ENCODE measurements at regions not wholly inside any gene's neighbourhood (a gene's known extent, or its start where the extent isn't known, plus 50 kb on each side); places are given as distances from the start of the nearest gene placed in this dataset.
"Not testable (repeated sequence)": the region's sequence is repeated elsewhere in the genome, so short reads cannot be mapped to it uniquely, and the experiment has no call there.

DNA sequence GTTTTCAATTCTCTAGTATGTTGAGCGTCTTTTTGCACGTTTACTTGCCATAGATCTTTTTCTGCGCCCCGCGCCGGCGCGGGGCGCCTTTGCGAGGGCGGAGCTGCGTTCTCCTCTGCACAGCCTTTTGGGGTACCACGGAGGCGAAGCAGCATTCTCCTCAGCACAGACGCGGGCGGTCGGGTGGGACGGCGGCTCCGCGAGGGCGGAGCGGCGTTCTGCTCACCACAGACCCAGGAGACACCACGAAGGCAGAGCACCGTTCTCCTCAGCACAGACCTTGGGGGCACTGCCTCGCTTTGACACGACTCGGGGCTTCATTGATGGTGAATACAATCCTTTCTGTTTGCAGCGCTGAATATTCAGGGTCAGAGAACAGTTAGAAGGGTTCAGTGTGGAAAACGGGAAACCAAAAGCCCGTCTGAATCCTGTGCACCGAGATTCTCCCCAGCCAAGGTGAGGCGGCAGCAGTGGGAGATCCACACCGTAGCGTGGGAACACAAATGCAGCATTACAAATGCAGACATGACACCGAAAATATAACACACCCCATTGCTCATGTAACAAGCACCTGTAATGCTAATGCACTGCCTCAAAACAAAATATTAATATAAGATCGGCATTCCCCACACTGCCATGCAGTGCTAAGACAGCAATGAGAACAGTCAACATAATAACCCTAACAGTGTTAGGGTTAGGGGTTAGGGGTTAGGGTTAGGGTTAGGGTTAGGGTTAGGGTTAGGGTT, 190.7 kb upstream of the VIPR2 start:
- DNase-seq, result not testable (repeated sequence)

DNA sequence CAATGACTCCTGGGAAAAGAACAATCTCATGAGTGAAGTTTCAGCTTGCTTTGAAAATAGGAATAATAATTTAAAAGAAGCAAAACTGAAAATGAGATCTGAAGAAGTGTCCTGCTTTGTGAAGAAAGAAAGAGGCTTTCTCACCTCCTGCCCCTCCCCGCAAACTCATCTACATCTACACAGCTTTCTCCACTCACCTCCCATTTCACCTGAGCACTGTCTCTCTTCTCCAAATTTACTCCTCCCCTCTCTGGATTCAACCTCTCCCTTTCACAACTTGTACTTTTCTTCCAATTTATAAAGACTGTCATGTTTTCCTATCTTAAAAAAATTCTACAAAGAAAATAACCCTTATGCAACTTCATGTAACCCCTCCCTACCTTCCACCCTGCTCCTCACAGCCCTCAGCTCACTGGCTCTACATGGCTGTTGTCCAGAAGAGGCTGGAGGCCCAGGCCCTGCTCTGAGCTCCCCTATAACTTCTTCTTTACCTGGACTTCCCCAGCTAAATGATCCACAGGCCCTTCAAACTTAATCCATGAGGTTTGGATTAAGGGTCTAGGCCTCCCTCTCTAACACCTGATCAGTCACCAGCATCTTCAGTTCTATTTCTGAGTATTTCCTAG, 188.3 kb upstream of the VIPR2 start:
- not testable (repeated sequence) for DNase-seq

DNA sequence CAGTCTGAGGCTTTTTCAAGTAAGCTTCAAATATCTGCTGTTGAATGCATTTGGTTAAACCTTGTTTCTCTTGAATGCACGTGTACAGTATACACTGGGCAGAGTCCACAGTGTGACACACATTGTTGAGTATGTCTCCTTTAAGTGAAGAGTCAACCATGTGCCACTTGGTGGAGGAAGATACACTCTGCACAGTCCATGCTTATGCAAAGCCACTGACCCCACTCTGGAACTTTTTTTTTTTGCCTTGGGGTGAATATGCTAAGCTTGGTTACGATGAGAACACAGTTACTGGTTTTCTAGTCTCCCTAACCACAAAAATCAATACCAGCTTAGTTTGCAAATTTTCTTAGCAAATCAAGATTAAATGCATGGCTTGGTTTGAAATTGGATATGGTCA, 186.8 kb upstream of the VIPR2 start:
- no peak for DNase-seq

DNA sequence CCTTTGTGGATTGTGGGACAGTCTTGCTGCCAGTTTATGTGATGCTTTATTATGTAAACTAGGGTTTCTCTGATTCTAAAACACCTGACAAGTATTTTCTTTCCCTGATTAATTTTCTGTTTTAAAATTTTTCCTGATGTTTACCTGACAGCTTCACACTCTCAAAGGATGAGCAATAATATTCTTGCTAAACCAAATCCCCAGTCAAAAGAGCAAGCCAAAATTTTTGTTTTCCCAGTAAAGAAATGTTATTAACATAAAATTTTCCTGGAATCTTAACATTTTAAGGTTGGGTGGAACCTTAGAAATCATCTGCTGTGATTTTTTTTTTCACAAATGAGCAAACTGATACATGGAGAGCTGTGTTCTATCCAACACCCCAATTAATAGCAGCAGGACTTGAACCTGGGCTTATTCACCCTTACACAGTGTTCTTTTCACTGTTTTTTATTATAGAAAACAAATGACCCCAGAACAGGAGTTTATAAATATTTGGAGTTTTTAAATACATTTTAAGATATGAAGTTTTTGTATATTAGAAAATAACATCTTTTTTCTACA, 185.2 kb upstream of the VIPR2 start:
- no peak for DNase-seq

DNA sequence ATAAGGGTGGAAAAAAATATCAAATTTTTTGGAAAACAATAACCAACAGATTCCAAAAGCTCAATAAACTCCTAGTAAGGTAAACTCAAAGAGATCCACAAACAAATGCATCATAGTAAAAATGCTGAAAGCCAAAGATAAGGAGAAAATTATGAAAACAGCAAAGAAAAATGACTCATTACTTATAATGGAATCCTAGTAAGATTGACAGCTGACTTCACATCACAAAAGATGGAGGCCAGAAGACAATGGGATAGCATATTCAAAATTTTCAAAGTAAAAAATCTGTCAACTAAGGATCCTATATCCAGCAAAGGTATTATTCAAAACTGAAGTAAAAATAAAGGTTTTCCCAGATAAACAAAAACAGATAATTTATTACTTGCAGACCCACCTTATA, 183.4 kb upstream of the VIPR2 start:
- no peak for DNase-seq

DNA sequence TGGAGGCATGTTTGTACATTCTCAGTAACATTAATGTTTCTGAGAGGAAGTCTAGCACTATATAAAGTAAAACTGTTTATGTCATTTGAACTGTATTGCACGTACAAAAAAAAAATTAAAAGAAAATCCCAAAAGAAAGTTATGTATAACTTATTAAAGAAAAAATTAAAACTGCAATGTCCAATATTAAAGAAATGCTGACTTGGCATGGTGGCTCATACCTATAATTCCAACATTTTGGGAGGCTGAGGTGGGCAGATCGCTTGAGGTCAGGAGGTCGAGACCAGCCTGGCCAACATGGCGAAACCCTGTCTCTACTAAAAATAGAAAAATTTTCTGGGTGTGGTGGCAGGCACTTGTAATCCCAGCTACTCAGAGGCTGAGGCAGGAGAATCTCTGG, 178.7 kb upstream of the VIPR2 start:
- DNase-seq, result no peak

DNA sequence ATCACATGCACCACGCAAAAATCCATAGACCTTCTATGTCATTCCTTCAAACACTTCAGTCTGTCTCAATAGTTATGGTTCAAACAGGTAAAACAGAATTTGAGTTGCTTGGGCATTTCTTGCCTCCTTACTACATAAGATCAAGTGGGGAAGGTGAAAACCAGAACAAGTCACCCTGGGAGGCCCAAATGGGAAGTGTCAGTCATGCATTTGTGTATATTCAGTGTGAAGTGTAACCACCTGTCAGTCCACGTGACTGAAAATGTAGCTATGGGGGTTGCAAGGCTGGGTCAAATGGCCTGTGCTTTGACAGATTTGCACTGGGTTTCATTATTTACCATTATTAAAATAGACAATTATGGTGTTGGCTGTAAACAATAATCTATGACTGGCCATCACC, 176.6 kb upstream of the VIPR2 start:
- no peak for DNase-seq

DNA sequence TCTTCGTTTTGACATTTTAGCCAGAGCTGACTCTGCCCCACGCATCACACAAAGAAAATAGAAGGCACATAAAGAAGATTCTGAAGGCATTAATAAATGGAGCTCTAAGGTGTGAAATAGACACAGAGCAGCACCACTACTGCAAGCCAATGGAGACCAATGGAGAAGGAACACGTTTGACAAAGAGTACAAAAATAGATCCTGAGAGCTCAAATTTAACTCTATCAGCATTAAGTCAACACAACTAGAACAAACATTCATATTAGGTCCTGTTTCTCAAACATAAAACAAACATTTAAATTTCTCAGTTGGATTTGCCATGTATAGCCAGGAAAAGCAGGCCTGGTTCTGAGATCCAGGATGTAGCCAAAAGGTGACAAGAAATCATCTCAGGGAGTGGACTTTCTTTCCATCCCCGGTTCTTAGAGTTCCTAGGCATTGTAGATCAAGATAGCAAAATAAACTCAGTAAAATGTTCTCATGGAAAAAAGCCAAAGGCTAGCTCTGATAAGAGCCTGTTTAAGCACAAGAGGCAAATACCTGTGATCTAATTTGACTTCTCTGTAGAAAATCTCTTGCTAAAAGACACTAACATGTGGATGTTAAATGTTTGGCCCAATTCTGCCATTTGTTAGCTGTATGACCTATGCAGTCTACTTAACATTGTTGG, 174.2 kb upstream of the VIPR2 start:
- no peak for DNase-seq

DNA sequence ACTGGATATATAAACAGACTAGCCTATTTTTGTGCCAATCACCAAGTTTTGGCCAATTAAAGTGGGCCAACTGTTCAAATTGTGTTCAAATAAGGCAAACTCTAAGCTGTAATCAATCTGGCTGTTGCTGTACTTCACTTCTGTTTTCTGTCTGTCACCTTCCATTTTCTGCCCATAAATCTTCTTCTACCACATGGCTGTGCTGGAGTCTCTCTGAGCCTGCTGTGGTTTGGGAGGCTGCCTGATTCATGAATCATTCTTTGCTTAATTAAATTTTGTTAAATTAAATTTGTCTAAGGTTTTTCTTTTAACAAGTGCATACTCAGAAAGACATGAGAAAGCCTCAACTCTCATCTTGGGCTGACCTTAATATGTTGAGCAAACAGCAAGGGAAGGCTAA, 172.6 kb upstream of the VIPR2 start:
- DNase-seq, result no peak

DNA sequence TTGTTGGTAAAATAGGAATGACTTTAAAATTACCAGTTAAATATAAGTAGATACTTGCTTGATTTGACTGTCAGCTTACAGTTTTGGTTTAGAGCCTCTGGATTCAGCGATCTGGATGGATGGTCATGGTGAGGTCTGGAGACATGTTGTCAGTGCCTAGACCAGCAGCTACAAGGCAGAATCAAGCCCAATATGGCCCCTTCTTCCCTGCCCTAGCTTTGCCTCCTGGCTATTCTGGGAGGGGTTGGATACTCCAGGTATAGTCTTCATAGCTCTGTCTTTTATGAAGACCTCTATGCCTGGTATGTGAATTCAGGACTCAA, 166.5 kb upstream of the VIPR2 start:
- DNase-seq, result no peak

DNA sequence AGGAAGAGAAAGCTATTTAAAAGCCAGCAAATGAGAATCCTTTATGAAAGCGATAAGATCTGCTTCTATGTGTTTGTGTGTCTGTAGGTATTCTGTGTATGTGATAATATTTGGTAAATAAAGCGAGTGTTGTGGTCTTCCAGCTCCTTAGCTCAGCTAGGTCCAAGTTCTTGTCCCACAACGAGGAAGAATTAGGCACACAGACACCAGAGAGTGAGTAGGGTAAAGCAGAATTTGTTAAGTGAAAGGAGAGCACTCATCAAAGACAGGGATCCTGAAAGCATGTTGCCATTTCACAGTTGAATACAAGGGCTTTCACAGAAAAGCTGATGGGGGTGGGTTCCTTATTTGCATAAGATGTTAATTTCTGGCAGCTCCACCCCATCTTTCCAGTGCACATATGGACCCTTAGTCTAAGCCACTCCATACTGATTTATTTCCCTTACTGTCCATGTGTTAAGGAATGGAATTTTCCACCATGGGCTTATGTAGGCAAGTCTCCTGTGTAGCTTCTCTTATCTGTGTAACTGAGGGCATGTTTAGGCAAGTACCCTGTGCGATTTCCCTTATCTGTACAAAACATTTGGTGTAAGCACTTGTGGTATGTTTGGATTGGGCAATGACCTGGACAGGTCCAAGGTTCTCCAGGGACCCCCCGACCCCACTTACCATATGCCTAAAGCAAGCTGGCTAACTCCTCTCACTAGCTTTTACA, 165.9 kb upstream of the VIPR2 start:
- no peak for DNase-seq

DNA sequence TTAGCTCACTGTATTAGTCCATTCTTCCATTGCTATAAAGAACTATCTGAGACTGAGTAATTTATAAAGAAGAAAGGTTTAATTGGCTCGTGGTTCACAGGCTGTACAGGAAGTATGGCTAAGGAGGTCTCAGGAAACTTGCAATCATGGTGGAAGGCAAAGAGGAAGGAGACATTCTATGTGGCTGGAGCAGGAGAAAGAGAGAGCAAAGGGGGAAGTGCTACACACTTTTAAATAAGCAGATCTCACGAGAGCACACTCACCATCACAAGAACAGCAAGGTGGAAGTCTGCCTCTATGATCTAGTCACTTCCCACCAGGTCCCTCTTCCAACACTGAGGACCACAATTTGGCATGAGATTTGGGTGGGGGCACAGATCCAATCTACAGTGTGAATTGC, 164.5 kb upstream of the VIPR2 start:
- not testable (repeated sequence) for DNase-seq

DNA sequence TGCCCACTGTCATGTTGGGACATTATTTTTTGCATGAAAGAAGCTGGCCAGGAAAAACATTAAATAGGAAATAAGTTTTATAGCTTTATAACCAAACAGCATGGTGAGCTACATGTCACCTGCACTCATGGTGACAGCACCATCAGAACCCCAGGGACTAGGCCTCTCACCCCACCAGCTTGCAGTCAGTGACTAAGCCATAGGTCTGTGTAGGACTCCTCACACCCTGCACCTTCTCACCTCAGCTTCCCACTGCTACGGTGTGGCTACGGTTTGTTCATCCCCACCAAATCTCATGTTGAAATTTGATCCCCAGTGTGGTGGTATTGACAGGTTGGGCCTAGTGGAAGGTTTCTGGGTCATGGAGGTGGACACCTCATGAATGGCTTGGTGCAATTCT, 161.3 kb upstream of the VIPR2 start:
- no peak for DNase-seq

DNA sequence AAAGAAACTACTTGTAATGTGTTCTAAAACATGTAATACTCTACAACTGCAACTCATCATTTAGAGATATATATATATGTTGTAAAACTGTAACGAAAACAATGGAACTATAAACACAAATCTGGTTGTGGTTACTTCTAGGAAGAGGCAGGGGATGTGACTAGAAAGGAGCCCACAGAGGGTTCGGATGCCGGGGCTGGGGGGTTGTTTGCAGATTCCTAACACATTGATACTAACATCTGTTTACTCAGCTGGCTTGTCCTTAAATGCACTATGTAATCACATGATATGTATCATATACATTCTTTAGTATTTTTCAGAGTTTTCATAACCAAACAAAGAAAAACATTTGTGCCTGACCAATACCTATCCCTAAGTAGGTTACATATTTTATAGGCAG, 160.5 kb upstream of the VIPR2 start:
- DNase-seq, result not testable (repeated sequence)

DNA sequence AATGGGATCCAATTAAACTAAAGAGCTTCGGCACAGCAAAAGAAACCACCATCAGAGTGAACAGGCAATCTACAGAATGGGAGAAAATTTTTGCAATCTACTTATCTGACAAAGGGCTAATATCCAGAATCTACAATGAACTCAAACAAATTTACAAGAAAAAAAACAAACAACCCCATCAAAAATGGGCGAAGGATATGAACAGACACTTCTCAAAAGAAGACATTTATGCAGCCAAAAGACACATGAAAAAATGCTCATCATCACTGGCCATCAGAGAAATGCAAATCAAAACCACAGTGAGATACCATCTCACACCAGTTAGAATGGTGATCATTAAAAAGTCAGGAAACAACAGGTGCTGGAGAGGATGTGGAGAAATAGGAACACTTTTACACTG, 158.8 kb upstream of the VIPR2 start:
- DNase-seq, result not testable (repeated sequence)

DNA sequence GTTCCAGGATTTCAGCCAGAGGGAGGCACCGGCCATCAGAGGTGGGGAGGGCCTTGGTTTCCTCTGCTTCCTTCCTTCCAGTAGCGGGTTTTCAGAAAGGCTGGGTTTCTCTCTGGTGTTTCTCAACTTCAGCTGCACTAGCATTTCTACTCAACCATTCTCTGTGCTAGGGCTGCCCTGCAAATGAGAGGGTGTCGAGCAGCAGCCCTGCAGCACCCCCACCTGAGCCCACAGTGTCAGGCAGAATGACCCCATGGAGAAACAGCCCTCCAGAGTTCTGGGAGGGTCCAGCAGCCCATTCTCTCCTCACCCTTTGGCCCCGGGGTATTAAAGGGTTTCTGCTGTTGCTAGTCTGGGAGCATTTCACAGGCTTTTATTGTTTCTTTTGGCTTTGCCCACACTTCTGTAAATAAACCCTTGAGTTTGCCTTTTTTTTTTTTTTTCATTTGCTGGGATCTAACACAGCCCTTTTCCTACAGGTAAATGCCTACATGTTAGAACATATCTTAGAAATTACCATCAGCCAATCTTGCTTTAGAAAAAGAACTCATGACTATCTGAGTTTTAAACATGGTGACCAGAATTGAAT, 151.5 kb upstream of the VIPR2 start:
- DNase-seq, result no peak

DNA sequence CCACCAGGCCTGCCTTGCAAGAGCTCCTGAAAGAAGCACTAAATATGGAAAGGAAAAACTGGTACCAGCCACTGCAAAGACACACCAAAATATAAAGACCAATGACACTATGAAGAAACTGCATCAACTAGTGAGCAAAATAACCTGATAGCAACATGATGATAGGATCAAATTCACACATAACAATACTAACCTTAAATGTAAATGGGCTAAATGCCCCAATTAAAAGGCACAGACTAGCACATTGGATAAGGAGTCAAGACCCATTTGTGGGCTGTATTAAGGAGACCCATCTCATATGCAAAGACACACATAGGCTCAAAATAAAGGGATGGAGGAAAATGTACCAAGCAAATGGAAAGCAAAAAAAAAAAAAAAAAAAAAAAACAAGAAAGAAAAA, 141.8 kb upstream of the VIPR2 start:
- DNase-seq, result not testable (repeated sequence)

DNA sequence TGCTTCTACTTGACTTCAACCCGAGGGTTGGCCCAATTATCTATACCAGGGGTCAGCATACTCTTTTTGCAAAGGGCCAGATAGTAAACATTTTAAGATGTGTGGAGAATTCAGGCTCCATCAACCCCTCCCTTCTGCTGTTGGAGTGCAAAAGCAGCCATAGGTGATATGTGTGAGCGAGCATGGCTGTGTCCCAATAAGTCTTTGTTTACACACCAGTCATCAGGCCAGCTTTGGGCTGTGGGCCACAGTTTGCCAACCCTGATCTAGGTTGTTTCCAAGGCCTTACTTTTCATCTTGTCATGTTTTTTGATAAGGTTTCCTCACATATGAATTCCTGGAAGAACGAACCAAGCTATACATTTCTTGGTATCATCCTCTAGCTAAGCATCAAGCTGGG, 136.9 kb upstream of the VIPR2 start:
- no peak for DNase-seq

DNA sequence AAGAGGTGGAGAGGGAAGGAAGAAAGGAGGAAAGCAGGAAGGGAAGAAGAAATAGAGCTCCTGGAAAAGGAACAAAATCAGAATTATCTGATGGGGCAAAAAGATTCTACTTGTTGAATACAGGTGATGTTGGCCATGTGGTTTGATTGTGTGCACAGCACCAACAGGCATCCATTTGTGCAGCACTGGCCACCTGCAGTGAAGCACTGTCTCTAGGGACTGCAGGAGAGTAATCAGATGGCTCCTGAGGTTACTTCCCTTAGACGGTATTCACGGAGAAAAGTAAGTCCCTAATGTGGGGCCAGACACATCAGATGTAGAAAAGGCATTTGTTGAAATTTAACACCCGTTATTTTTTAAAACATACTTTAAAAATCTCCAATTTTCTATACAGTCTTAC, 135.3 kb upstream of the VIPR2 start:
- DNase-seq, result no peak

DNA sequence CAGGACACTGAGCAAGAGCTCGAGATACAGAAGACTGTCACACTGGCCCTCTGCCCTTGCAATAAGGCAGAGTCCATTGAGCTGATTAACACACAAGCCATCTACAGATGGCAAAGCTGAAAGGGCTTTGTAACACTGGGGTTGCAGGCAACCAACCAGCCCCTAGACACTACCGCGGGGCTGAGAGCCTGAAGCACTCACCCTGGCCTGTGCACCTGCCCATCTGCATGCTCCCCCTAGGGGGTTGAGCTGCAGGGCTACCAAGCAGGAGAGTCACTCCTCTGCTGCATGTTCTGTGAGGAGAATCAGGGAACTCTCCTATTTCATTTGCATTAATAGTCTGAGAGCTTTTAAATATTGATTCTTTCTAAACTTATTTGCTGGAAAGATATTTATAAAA, 128.1 kb upstream of the VIPR2 start:
- no peak for DNase-seq

DNA sequence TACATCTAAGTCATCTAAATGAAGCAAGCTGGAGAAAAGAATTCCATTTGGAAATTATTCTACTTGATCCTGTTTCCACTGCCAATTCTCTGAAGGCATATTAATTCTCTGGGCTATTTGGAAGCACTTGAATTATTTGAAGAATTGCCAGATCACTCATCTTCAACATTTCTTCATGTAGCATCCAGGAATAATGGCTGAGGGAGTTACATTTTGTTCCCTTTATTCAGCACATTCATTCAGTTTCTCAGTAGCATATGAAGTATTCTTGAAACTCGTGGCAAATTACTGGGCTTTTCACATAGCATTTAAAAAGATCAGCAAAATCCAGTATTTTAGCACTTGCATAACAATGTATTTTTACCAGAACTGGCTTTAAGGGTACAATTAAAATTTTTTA, 127.1 kb upstream of the VIPR2 start:
- no peak for DNase-seq

DNA sequence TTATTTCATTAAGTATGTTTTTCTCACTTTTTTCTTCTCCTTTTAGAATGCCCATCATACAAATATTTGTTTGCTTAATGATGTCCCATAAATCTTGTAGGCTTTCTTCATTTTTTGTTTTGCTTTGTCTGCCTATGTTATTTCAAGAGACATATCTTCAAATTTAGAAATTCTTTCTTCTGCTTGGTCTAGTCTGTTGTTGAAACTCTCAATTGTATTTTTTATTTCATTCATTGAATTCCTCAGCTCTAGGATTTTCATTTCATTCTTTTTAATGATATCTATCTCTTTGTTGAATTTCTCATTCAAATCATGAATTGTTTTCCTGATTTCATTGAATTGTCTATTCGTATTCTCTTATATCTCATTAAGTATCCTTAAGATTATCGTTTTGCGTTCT, 125.1 kb upstream of the VIPR2 start:
- DNase-seq, result no peak

DNA sequence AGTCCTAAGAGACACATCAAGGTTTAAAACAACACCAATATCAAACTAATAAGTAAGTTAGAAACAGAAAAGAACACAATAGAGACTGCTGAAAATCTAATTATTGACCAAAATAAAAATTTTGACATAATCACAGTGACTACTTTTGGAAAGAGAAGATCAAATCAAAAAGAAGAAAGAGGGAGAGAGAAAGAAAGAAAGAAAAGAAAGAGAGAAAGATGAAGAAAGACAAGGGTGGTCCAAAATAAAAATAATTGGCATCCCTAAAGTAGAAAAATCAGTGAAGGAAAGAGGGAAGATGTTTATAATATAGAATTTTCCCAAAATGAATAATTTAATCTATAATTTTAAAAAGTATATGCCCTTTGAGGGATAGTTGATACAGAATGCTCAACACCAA, 118.8 kb upstream of the VIPR2 start:
- no peak for DNase-seq
